GM12878 (cell line): ENCODE measurements at regions not wholly inside any gene's neighbourhood (a gene's known extent, or its start where the extent isn't known, plus 50 kb on each side); places are given as distances from the start of the nearest gene placed in this dataset.

Experiments used
- ATAC-seq: fragments of 200-7000 bp; cut with Tn5 transposase; 3 replicates; pipeline ENCODE4 v1.9.1; 2020; ENCODE audit warnings: mild to moderate bottlenecking, moderate library complexity
- BruUV-seq: library from RNA; stranded (reverse); fragments of 400-500 nt; replicated peaks from 2 replicates; lab custom pipeline; 2021; lab: Mats Ljungman, UMichigan
- CTCF ChIA-PET: fragments of 300-600 bp; sonication (Branson Sonifier 250); formaldehyde crosslinking; extraction: SDS; loops from one replicate; lab custom pipeline; 2021; ENCODE audit warnings: inconsistent platforms; lab: Yijun Ruan, JAX
- POLR2A ChIA-PET: fragments of 350-600 bp; formaldehyde crosslinking; extraction: SDS; loops from one replicate; lab custom pipeline; 2021; ENCODE audit warnings: inconsistent platforms; lab: Charles Lee
- RAD21 ChIA-PET: fragments of 300-600 bp; sonication (Branson Sonifier 250); formaldehyde crosslinking; loops from one replicate; lab custom pipeline; 2023; ENCODE audit warnings: antibody characterized with exemption; ENCODE audit not compliant: unreplicated experiment; lab: Charles Lee
- SMC1A ChIA-PET: fragments of 300-600 bp; sonication (Branson Sonifier 250); formaldehyde crosslinking; loops from one replicate; lab custom pipeline; 2023; ENCODE audit not compliant: unreplicated experiment, uncharacterized antibody; lab: Charles Lee
- DNase-seq: peaks from one replicate; pipeline ENCODE4 v3.0.0-alpha.2; 2011; ENCODE audit warnings: low read depth, low spot score
- FAIRE-seq: peaks from 3 replicates; lab custom pipeline; 2011; peaks lifted over from hg19 to GRCh38; lab: Jason Lieb, UNC
- H2AFZ ChIP-seq: 2 replicates; pipeline ENCODE4 v1.6.0; 2011; ENCODE audit warnings: low read depth, low read length, control low read depth; ENCODE audit not compliant: control insufficient read depth
- H3K27ac ChIP-seq: 2 replicates; pipeline ENCODE4 v1.5.1; 2011; ENCODE audit warnings: control low read depth; ENCODE audit not compliant: control insufficient read depth, insufficient read depth
- H3K27me3 ChIP-seq, 2 experiments: replicated peaks in 1 of 2; 2 replicates each; pipeline versions ENCODE4 v1.6.0 to v1.6.1; 2011; ENCODE audit warnings: low read length in 1 of 2; ENCODE audit not compliant: control insufficient read depth in 2 of 2, insufficient read depth in 2 of 2
- H3K36me3 ChIP-seq, 2 experiments: 2 replicates each; pipeline ENCODE4 v1.5.1; 2011; ENCODE audit warnings: low read length in 1 of 2; ENCODE audit not compliant: control insufficient read depth in 2 of 2, insufficient read depth in 2 of 2
- H3K4me1 ChIP-seq: 2 replicates; pipeline ENCODE4 v1.6.1; 2011; ENCODE audit warnings: mild to moderate bottlenecking, low read length, moderate library complexity, mixed read lengths; ENCODE audit not compliant: control insufficient read depth, insufficient read depth
- H3K4me2 ChIP-seq: 2 replicates; pipeline ENCODE4 v1.6.0; 2011; ENCODE audit warnings: control low read depth; ENCODE audit not compliant: control insufficient read depth, insufficient read depth
- H3K4me3 ChIP-seq: fragments of 200-600 bp; sonication (generic); 2 replicates; pipeline ENCODE4 v1.5.1; 2016
- H3K79me2 ChIP-seq: 2 replicates; pipeline ENCODE4 v1.6.0; 2011; ENCODE audit warnings: low read length; ENCODE audit not compliant: control insufficient read depth, insufficient read depth
- H3K9ac ChIP-seq: 2 replicates; pipeline ENCODE4 v1.8.0; 2011; ENCODE audit warnings: low read length, control low read depth, mixed read lengths; ENCODE audit not compliant: control insufficient read depth, insufficient read depth
- H3K9me3 ChIP-seq: replicated peaks from 3 replicates; pipeline ENCODE4 v1.5.1; 2011; ENCODE audit warnings: mild to moderate bottlenecking, low read length; ENCODE audit not compliant: control insufficient read depth, insufficient read depth
- H4K20me1 ChIP-seq: 2 replicates; pipeline ENCODE4 v1.6.0; 2011; ENCODE audit not compliant: control insufficient read depth, insufficient read depth
- NR2C1 ChIP-seq: fragments of 450-650 bp; IDR thresholded peaks from 2 replicates; pipeline ENCODE4 v1.6.1; 2017; ENCODE audit warnings: antibody characterized with exemption, mild to moderate bottlenecking, moderate library complexity
- POU2F2 ChIP-seq: IDR thresholded peaks from 3 replicates; pipeline ENCODE4 v1.6.1; 2011; ENCODE audit warnings: low read depth, mild to moderate bottlenecking, low read length, borderline replicate concordance
- WGBS: methylation state at CpG from one replicate; pipeline ENCODE4 v1.1.6; 2016; ENCODE audit warnings: low lambda C conversion rate; ENCODE audit not compliant: insufficient replicate concordance, insufficient coverage; ENCODE audit errors: missing lambda C conversion rate; 5-methylcytosine and 5-hydroxymethylcytosine counted together
- in situ Hi-C: fragments of 300-500 bp; cut with MboI; formaldehyde crosslinking; loops from 9 replicates; pipeline ENCODE4 v1.14.3; 2018; ENCODE audit warnings: mixed read lengths
- intact Hi-C: fragments of 100-400 bp; cut with micrococcal nuclease; formaldehyde crosslinking; loops from one replicate; pipeline ENCODE4 v1.14.2; 2022; ENCODE audit not compliant: unreplicated experiment
- TF ChIP-seq, protein P1 (sequence below): IDR thresholded peaks from 2 replicates; pipeline ENCODE4 v1.6.1; 2012; ENCODE audit warnings: improper control_type of control experiment, low read depth, low read length; ENCODE audit not compliant: insufficient replicate concordance
- TF ChIP-seq, protein P2 (sequence below): fragments of 450-650 bp; IDR thresholded peaks from 2 replicates; pipeline ENCODE4 v1.6.1; 2016; ENCODE audit warnings: mild to moderate bottlenecking, moderate library complexity, borderline replicate concordance
- TF ChIP-seq, protein P3 (sequence below): IDR thresholded peaks from 2 replicates; pipeline ENCODE4 v1.6.1; 2012; ENCODE audit warnings: low read depth, low read length, improper control_type of control experiment
- TF ChIP-seq, protein P4 (sequence below): IDR thresholded peaks from 2 replicates; pipeline ENCODE4 v1.6.1; 2012; ENCODE audit warnings: mild to moderate bottlenecking, low read depth, low read length

DNA sequence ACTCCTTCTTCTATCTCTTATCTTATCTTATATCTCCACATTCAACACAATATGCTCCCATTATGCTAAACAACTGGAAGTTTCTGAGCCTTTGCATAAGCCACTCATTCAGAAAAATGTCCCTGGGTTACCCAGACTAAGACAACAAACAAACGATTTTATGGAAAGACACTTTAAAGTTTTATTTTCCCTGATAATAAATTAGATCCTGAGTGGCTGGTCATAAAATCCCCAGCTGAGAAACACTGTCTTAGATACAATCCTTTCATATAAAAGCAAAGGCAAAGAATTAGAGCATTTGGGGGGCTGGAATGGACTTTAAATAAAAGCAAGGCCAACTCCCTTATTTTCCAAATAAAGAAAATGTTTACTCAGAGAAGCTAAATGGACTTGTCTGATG is 322.3 kb downstream of the GBE1 start (continued):
- TF ChIP-seq, protein P1, sequence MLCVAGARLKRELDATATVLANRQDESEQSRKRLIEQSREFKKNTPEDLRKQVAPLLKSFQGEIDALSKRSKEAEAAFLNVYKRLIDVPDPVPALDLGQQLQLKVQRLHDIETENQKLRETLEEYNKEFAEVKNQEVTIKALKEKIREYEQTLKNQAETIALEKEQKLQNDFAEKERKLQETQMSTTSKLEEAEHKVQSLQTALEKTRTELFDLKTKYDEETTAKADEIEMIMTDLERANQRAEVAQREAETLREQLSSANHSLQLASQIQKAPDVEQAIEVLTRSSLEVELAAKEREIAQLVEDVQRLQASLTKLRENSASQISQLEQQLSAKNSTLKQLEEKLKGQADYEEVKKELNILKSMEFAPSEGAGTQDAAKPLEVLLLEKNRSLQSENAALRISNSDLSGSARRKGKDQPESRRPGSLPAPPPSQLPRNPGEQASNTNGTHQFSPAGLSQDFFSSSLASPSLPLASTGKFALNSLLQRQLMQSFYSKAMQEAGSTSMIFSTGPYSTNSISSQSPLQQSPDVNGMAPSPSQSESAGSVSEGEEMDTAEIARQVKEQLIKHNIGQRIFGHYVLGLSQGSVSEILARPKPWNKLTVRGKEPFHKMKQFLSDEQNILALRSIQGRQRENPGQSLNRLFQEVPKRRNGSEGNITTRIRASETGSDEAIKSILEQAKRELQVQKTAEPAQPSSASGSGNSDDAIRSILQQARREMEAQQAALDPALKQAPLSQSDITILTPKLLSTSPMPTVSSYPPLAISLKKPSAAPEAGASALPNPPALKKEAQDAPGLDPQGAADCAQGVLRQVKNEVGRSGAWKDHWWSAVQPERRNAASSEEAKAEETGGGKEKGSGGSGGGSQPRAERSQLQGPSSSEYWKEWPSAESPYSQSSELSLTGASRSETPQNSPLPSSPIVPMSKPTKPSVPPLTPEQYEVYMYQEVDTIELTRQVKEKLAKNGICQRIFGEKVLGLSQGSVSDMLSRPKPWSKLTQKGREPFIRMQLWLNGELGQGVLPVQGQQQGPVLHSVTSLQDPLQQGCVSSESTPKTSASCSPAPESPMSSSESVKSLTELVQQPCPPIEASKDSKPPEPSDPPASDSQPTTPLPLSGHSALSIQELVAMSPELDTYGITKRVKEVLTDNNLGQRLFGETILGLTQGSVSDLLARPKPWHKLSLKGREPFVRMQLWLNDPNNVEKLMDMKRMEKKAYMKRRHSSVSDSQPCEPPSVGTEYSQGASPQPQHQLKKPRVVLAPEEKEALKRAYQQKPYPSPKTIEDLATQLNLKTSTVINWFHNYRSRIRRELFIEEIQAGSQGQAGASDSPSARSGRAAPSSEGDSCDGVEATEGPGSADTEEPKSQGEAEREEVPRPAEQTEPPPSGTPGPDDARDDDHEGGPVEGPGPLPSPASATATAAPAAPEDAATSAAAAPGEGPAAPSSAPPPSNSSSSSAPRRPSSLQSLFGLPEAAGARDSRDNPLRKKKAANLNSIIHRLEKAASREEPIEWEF: no peak
- TF ChIP-seq NR2C1: no peak
- no peak for TF ChIP-seq POU2F2

DNA sequence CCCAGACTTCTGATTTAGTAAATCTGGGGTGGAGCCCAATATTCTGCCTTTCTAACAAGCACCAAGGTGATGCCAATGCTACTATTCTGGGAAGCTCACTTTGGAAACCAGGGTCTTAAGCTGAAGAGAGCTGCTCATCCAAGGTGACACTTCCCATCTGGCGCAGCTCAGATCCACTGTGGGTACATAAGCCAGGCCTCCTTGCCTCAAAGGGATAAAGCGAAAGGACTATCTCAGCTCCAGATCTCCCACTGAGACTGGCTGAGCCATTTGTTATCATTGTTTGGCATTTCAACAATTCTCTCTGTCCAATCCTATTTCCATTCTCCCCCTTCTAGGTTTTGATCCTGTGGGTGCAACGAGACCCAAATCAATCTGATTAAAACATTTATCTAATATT is 323.8 kb downstream of the GBE1 start:
- no peak overlapping the region for H2AFZ ChIP-seq
- no peak overlapping the region for H3K4me3 ChIP-seq
- ATAC-seq (no peak), FAIRE-seq (no peak), DNase-seq (no peak)
- ChIA-PET POLR2A (no interaction called here), RAD21 (no interaction called here), SMC1A (no interaction called here), CTCF (no interaction called here)
- no peaks in the 10 kb centered on the region for H4K20me1 ChIP-seq
- H3K27ac ChIP-seq: no peak overlapping the region
- intact Hi-C loops: no loop called here
- H3K9me3 ChIP-seq: no peaks in the 10 kb centered on the region
- H3K4me2 ChIP-seq: no peak overlapping the region
- no peaks in the 10 kb centered on the region for H3K4me1 ChIP-seq
- no peaks in the 10 kb centered on the region for H3K36me3 ChIP-seq
- 0 out of 4 replicates have a peak, but pooled peaks cover 0 to 1% of the 10 kb centered on the region in 2 experiments for H3K27me3 ChIP-seq
- 14% methylated on average over 3 of the region's 3 CpGs for WGBS
- H3K79me2 ChIP-seq: no peaks in the 10 kb centered on the region
- in situ Hi-C loops: no loop called here
- no TSS peak for BruUV-seq
- H3K9ac ChIP-seq: no peak overlapping the region
- TF ChIP-seq, protein P2, sequence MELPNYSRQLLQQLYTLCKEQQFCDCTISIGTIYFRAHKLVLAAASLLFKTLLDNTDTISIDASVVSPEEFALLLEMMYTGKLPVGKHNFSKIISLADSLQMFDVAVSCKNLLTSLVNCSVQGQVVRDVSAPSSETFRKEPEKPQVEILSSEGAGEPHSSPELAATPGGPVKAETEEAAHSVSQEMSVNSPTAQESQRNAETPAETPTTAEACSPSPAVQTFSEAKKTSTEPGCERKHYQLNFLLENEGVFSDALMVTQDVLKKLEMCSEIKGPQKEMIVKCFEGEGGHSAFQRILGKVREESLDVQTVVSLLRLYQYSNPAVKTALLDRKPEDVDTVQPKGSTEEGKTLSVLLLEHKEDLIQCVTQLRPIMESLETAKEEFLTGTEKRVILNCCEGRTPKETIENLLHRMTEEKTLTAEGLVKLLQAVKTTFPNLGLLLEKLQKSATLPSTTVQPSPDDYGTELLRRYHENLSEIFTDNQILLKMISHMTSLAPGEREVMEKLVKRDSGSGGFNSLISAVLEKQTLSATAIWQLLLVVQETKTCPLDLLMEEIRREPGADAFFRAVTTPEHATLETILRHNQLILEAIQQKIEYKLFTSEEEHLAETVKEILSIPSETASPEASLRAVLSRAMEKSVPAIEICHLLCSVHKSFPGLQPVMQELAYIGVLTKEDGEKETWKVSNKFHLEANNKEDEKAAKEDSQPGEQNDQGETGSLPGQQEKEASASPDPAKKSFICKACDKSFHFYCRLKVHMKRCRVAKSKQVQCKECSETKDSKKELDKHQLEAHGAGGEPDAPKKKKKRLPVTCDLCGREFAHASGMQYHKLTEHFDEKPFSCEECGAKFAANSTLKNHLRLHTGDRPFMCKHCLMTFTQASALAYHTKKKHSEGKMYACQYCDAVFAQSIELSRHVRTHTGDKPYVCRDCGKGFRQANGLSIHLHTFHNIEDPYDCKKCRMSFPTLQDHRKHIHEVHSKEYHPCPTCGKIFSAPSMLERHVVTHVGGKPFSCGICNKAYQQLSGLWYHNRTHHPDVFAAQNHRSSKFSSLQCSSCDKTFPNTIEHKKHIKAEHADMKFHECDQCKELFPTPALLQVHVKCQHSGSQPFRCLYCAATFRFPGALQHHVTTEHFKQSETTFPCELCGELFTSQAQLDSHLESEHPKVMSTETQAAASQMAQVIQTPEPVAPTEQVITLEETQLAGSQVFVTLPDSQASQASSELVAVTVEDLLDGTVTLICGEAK: no peak
- TF ChIP-seq, protein P3, sequence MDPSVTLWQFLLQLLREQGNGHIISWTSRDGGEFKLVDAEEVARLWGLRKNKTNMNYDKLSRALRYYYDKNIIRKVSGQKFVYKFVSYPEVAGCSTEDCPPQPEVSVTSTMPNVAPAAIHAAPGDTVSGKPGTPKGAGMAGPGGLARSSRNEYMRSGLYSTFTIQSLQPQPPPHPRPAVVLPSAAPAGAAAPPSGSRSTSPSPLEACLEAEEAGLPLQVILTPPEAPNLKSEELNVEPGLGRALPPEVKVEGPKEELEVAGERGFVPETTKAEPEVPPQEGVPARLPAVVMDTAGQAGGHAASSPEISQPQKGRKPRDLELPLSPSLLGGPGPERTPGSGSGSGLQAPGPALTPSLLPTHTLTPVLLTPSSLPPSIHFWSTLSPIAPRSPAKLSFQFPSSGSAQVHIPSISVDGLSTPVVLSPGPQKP: no peak
- TF ChIP-seq, protein P4, sequence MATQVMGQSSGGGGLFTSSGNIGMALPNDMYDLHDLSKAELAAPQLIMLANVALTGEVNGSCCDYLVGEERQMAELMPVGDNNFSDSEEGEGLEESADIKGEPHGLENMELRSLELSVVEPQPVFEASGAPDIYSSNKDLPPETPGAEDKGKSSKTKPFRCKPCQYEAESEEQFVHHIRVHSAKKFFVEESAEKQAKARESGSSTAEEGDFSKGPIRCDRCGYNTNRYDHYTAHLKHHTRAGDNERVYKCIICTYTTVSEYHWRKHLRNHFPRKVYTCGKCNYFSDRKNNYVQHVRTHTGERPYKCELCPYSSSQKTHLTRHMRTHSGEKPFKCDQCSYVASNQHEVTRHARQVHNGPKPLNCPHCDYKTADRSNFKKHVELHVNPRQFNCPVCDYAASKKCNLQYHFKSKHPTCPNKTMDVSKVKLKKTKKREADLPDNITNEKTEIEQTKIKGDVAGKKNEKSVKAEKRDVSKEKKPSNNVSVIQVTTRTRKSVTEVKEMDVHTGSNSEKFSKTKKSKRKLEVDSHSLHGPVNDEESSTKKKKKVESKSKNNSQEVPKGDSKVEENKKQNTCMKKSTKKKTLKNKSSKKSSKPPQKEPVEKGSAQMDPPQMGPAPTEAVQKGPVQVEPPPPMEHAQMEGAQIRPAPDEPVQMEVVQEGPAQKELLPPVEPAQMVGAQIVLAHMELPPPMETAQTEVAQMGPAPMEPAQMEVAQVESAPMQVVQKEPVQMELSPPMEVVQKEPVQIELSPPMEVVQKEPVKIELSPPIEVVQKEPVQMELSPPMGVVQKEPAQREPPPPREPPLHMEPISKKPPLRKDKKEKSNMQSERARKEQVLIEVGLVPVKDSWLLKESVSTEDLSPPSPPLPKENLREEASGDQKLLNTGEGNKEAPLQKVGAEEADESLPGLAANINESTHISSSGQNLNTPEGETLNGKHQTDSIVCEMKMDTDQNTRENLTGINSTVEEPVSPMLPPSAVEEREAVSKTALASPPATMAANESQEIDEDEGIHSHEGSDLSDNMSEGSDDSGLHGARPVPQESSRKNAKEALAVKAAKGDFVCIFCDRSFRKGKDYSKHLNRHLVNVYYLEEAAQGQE: no peak
